ENCODE measurements at regions not wholly inside any gene's neighbourhood (a gene's known extent, or its start where the extent isn't known, plus 50 kb on each side); places are given as distances from the start of the nearest gene placed in this dataset.

DNA sequence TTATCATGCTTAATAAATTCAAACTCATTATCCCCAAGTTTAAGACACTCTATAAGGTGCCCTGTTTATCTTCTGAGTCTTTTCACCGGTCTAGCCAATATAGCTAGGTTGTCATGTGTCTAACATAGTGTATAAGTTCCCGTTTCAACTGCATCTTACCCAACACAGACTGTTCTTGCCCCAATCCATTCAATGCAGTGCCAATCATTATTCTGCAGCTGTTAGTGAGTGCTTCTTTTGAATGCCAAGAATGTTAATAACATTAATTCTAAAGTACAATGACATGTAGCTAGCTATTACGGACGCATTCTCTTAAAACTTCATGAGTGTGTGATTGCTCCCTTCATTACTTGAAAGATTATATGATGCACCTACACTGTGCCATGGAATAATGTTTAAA is 646.4 kb upstream of the NR2F2 start:
- ATAC-seq, result no peak
- TF ChIP-seq, protein P1, sequence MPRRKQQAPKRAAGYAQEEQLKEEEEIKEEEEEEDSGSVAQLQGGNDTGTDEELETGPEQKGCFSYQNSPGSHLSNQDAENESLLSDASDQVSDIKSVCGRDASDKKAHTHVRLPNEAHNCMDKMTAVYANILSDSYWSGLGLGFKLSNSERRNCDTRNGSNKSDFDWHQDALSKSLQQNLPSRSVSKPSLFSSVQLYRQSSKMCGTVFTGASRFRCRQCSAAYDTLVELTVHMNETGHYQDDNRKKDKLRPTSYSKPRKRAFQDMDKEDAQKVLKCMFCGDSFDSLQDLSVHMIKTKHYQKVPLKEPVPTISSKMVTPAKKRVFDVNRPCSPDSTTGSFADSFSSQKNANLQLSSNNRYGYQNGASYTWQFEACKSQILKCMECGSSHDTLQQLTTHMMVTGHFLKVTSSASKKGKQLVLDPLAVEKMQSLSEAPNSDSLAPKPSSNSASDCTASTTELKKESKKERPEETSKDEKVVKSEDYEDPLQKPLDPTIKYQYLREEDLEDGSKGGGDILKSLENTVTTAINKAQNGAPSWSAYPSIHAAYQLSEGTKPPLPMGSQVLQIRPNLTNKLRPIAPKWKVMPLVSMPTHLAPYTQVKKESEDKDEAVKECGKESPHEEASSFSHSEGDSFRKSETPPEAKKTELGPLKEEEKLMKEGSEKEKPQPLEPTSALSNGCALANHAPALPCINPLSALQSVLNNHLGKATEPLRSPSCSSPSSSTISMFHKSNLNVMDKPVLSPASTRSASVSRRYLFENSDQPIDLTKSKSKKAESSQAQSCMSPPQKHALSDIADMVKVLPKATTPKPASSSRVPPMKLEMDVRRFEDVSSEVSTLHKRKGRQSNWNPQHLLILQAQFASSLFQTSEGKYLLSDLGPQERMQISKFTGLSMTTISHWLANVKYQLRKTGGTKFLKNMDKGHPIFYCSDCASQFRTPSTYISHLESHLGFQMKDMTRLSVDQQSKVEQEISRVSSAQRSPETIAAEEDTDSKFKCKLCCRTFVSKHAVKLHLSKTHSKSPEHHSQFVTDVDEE (CRISPR knock-in tag; IDR thresholded peaks at IDR 0.05), result no peak
- TF ChIP-seq CSDC2 (CRISPR knock-in tag; IDR thresholded peaks at IDR 0.05), result no peak
- no peak for TF ChIP-seq ZNF565 (CRISPR knock-in tag; conservative IDR thresholded peaks at IDR 0.05; ENCODE audit: low read depth)
- TF ChIP-seq ZNF70 (CRISPR knock-in tag; IDR thresholded peaks at IDR 0.05), result no peak
- TF ChIP-seq, protein P2, sequence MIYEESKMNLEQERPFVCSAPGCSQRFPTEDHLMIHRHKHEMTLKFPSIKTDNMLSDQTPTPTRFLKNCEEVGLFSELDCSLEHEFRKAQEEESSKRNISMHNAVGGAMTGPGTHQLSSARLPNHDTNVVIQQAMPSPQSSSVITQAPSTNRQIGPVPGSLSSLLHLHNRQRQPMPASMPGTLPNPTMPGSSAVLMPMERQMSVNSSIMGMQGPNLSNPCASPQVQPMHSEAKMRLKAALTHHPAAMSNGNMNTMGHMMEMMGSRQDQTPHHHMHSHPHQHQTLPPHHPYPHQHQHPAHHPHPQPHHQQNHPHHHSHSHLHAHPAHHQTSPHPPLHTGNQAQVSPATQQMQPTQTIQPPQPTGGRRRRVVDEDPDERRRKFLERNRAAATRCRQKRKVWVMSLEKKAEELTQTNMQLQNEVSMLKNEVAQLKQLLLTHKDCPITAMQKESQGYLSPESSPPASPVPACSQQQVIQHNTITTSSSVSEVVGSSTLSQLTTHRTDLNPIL (CRISPR knock-in tag; IDR thresholded peaks at IDR 0.05; ENCODE audit: low read depth), result no peak
- no peak for TF ChIP-seq OSR1 (CRISPR knock-in tag; IDR thresholded peaks at IDR 0.05)
- no peak for TF ChIP-seq TOX (CRISPR knock-in tag; IDR thresholded peaks at IDR 0.05; ENCODE audit: borderline replicate concordance)
- TF ChIP-seq BACH2 (CRISPR knock-in tag; IDR thresholded peaks at IDR 0.05; ENCODE audit: borderline replicate concordance), result no peak
- no peak for TF ChIP-seq ARNTL (CRISPR knock-in tag; IDR thresholded peaks at IDR 0.05; ENCODE audit: borderline replicate concordance, low read depth)
- TF ChIP-seq, protein P3, sequence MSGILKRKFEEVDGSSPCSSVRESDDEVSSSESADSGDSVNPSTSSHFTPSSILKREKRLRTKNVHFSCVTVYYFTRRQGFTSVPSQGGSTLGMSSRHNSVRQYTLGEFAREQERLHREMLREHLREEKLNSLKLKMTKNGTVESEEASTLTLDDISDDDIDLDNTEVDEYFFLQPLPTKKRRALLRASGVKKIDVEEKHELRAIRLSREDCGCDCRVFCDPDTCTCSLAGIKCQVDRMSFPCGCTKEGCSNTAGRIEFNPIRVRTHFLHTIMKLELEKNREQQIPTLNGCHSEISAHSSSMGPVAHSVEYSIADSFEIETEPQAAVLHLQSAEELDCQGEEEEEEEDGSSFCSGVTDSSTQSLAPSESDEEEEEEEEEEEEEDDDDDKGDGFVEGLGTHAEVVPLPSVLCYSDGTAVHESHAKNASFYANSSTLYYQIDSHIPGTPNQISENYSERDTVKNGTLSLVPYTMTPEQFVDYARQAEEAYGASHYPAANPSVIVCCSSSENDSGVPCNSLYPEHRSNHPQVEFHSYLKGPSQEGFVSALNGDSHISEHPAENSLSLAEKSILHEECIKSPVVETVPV (CRISPR knock-in tag; IDR thresholded peaks at IDR 0.05), result no peak
- TF ChIP-seq GLIS3 (CRISPR knock-in tag; IDR thresholded peaks at IDR 0.05), result no peak
- TF ChIP-seq, protein P4, sequence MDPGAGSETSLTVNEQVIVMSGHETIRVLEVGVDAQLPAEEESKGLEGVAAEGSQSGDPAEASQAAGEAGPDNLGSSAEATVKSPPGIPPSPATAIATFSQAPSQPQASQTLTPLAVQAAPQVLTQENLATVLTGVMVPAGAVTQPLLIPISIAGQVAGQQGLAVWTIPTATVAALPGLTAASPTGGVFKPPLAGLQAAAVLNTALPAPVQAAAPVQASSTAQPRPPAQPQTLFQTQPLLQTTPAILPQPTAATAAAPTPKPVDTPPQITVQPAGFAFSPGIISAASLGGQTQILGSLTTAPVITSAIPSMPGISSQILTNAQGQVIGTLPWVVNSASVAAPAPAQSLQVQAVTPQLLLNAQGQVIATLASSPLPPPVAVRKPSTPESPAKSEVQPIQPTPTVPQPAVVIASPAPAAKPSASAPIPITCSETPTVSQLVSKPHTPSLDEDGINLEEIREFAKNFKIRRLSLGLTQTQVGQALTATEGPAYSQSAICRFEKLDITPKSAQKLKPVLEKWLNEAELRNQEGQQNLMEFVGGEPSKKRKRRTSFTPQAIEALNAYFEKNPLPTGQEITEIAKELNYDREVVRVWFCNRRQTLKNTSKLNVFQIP (CRISPR knock-in tag; IDR thresholded peaks at IDR 0.05; ENCODE audit: borderline replicate concordance, low read depth), result no peak
- TF ChIP-seq RARB (CRISPR knock-in tag; IDR thresholded peaks at IDR 0.05), result no peak
- no peak for TF ChIP-seq ZFP30 (CRISPR knock-in tag; IDR thresholded peaks at IDR 0.05)
- no peak for TF ChIP-seq PPARA (CRISPR knock-in tag; IDR thresholded peaks at IDR 0.05; ENCODE audit: borderline replicate concordance)
- TF ChIP-seq TCF4 (CRISPR knock-in tag; IDR thresholded peaks at IDR 0.05; ENCODE audit: borderline replicate concordance), result no peak

DNA sequence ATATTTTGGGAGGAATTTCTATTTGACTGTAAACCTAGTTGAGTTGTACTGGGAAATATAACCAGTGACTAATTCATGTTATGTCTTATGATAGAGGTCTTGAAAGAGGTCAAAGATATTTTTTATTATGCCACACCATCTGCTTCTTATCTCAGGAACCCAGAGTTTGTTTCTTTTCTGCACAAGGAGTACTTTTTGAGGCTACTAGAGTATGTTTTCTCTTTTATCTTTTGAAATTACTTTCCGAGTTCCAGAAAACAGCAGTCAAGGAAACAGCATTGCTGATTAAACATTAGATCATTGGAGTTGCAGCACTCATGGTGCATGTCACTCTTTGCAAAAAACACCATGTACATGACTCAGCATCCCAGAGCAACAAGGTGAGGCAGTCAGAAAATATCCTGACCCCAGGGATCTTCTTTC is 645.8 kb upstream of the NR2F2 start:
- no peak for ATAC-seq
- TF ChIP-seq ZNF70 (CRISPR knock-in tag; IDR thresholded peaks at IDR 0.05) (no peak), ZNF8 (CRISPR knock-in tag; IDR thresholded peaks at IDR 0.05) (no peak), ZFP3 (CRISPR knock-in tag; IDR thresholded peaks at IDR 0.05) (no peak), GLIS3 (CRISPR knock-in tag; IDR thresholded peaks at IDR 0.05) (no peak), CSDC2 (CRISPR knock-in tag; IDR thresholded peaks at IDR 0.05) (no peak), ZFP30 (CRISPR knock-in tag; IDR thresholded peaks at IDR 0.05) (no peak), ESRRG (CRISPR knock-in tag; IDR thresholded peaks at IDR 0.05) (no peak), TCF4 (CRISPR knock-in tag; IDR thresholded peaks at IDR 0.05; ENCODE audit: borderline replicate concordance) (no peak), ZNF565 (CRISPR knock-in tag; conservative IDR thresholded peaks at IDR 0.05; ENCODE audit: low read depth) (no peak), SNAI2 (CRISPR knock-in tag; IDR thresholded peaks at IDR 0.05) (no peak), RARB (CRISPR knock-in tag; IDR thresholded peaks at IDR 0.05) (no peak)
- TF ChIP-seq, protein P5, sequence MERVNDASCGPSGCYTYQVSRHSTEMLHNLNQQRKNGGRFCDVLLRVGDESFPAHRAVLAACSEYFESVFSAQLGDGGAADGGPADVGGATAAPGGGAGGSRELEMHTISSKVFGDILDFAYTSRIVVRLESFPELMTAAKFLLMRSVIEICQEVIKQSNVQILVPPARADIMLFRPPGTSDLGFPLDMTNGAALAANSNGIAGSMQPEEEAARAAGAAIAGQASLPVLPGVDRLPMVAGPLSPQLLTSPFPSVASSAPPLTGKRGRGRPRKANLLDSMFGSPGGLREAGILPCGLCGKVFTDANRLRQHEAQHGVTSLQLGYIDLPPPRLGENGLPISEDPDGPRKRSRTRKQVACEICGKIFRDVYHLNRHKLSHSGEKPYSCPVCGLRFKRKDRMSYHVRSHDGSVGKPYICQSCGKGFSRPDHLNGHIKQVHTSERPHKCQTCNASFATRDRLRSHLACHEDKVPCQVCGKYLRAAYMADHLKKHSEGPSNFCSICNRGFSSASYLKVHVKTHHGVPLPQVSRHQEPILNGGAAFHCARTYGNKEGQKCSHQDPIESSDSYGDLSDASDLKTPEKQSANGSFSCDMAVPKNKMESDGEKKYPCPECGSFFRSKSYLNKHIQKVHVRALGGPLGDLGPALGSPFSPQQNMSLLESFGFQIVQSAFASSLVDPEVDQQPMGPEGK (CRISPR knock-in tag; IDR thresholded peaks at IDR 0.05; ENCODE audit: borderline replicate concordance), result no peak
- TF ChIP-seq, protein P1 (CRISPR knock-in tag; IDR thresholded peaks at IDR 0.05), result no peak

Data from SK-N-SH treated with all-trans-retinoic acid at 6 μM for 48 hours (cell line).